RWPE2 (cell line): ENCODE measurements at regions not wholly inside any gene's neighbourhood (a gene's known extent, or its start where the extent isn't known, plus 50 kb on each side); places are given as distances from the start of the nearest gene placed in this dataset.
A peak's percentile ranks its signal among the peaks of the same experiment; 100 is the strongest.

ENCODE experiments used
- ATAC-seq: fragments of 200-7000 bp; cut with Tn5 transposase; 3 replicates; pipeline ENCODE4 v1.9.1; 2021; ENCODE audit warnings: low read depth
- DNase-seq: peaks from one replicate; pipeline ENCODE4 v3.0.0-alpha.2; 2020; ENCODE audit warnings: low spot score
- H3K27ac ChIP-seq: fragments of 450-650 bp; 2 replicates; pipeline ENCODE4 v1.5.1; 2017; ENCODE audit warnings: mild to moderate bottlenecking; ENCODE audit not compliant: poor library complexity, severe bottlenecking
- H3K27me3 ChIP-seq: fragments of 250-450 bp; sonication (Bioruptor Pico); 2 replicates; pipeline ENCODE4 v1.5.1; 2021; ENCODE audit warnings: mild to moderate bottlenecking, moderate library complexity; ENCODE audit not compliant: insufficient read depth, poor library complexity, severe bottlenecking
- H3K36me3 ChIP-seq: fragments of 250-450 bp; sonication (Bioruptor Pico); 2 replicates; pipeline ENCODE4 v1.5.1; 2020; ENCODE audit warnings: low read depth, mild to moderate bottlenecking, moderate library complexity
- H3K4me1 ChIP-seq: fragments of 250-450 bp; sonication (Bioruptor Pico); 2 replicates; pipeline ENCODE4 v1.5.1; 2021; ENCODE audit warnings: mild to moderate bottlenecking, moderate library complexity; ENCODE audit not compliant: insufficient read depth, poor library complexity, severe bottlenecking
- H3K4me3 ChIP-seq: fragments of 250-450 bp; sonication (Bioruptor Pico); 2 replicates; pipeline ENCODE4 v1.5.1; 2021; ENCODE audit warnings: mild to moderate bottlenecking, moderate library complexity; ENCODE audit not compliant: severe bottlenecking
- H3K9me3 ChIP-seq: fragments of 250-450 bp; sonication (Bioruptor Pico); 2 replicates; pipeline ENCODE4 v1.5.1; 2021; ENCODE audit warnings: mild to moderate bottlenecking, moderate library complexity; ENCODE audit not compliant: severe bottlenecking
- TF ChIP-seq, protein P1 (sequence below): fragments of 450-650 bp; IDR thresholded peaks from one replicate; pipeline ENCODE4 v1.5.1; 2017; ENCODE audit warnings: mild to moderate bottlenecking, moderate library complexity; ENCODE audit not compliant: poor library complexity, severe bottlenecking

DNA sequence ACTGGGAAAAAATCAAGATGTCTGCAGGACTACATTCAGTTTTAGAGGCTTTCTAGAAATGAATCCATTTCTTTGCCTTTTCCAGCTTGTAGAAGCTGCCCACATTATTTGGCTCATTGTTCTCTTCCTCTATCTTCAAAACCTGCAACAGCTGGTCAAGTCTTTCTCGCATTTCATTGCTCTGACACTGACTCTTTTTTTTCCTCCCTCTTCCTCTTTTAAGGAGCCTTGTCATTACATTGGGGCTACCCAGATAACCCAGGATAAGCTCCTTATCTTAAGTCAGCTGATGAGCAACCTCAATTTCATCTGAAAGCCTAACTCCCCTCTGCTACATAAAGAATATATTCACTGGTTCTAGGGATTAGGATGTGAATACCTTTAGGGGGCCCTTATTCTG is 53.2 kb upstream of the CEP162 start:
- no peak overlapping the region for H3K4me3 ChIP-seq
- TF ChIP-seq, protein P1, sequence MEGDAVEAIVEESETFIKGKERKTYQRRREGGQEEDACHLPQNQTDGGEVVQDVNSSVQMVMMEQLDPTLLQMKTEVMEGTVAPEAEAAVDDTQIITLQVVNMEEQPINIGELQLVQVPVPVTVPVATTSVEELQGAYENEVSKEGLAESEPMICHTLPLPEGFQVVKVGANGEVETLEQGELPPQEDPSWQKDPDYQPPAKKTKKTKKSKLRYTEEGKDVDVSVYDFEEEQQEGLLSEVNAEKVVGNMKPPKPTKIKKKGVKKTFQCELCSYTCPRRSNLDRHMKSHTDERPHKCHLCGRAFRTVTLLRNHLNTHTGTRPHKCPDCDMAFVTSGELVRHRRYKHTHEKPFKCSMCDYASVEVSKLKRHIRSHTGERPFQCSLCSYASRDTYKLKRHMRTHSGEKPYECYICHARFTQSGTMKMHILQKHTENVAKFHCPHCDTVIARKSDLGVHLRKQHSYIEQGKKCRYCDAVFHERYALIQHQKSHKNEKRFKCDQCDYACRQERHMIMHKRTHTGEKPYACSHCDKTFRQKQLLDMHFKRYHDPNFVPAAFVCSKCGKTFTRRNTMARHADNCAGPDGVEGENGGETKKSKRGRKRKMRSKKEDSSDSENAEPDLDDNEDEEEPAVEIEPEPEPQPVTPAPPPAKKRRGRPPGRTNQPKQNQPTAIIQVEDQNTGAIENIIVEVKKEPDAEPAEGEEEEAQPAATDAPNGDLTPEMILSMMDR, result no peak
- DNase-seq, result no peak

DNA sequence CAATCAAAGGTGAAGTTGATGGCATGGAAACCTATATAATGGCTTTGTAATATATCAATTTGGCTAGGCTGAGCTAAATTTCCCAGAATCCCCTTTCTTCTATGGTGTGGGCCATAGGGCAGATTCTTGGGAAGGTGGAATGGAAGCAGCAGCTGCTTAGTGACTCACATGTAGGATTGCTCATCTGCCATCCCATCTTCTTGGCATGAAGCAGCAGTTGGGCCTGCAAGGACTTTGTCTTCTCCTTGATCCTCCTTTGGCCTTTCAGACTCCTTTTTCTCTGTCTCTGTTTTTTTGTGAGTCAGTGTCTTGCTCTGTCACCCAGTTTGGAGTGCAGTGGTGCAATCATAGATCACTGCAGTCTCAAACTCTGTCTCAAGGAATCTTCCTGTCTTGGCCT is 52.6 kb upstream of the CEP162 start:
- no peak overlapping the region for H3K4me3 ChIP-seq
- TF ChIP-seq, protein P1, result no peak
- ATAC-seq (peak; percentile 58; the same call in 2 of the 3 replicates), DNase-seq (no peak)
- no peaks in the 10 kb centered on the region for H3K4me1 ChIP-seq
- no peak overlapping the region for H3K27ac ChIP-seq
- peaks cover 3% of the 10 kb centered on the region for H3K27me3 ChIP-seq
- H3K36me3 ChIP-seq, result no peaks in the 10 kb centered on the region
- no peaks in the 10 kb centered on the region for H3K9me3 ChIP-seq

More for the DNA sequence above, 53.2 kb upstream of the CEP162 start:
- ATAC-seq, result no peak
- Histone ChIP-seq H3K4me1 (no peaks in the 10 kb centered on the region), H3K27ac (no peak overlapping the region), H3K36me3 (no peaks in the 10 kb centered on the region), H3K9me3 (no peaks in the 10 kb centered on the region), H3K27me3 (peaks cover 3% of the 10 kb centered on the region)

DNA sequence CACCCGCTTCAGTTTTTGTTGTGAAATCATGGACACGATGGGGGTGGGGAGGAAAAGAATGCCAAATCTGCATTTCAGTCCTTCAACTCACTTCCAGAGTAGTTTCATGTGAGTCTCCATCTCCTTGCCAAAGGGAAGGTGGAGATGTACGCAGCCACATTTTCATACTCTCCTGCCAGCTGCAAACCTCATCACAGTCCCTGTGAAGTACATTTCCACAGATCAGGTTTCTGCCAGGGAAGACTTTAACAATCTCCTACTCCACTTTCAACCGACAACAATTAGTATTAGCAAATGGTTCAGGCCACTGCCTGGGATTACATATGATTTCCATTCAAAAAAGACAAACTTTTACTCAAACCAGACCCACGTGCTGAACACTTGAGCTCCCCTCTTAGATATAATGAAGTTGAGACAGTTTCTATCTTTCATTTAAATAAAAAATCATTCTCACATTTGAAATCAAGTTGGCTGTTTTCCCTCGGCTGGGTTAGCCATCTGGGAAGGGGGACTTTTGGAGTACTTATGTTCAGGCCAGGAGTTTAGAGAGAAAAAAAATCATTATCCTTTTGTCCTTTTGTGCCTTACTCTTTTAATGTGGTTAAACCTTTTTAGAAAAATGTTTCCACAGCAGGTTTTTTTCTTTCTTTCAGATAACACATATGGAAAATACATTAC is 51.0 kb upstream of the CEP162 start:
- TF ChIP-seq, protein P1, result no peak
- Histone ChIP-seq H3K9me3 (no peaks in the 10 kb centered on the region), H3K36me3 (no peaks in the 10 kb centered on the region), H3K27me3 (peaks cover 3% of the 10 kb centered on the region), H3K27ac (no peak overlapping the region), H3K4me1 (no peaks in the 10 kb centered on the region), H3K4me3 (no peak overlapping the region)
- DNase-seq (no peak), ATAC-seq (no peak)
